Omental fat pad (tissue), 3 donors: ENCODE measurements at regions not wholly inside any gene's neighbourhood (a gene's known extent, or its start where the extent isn't known, plus 50 kb on each side); places are given as distances from the start of the nearest gene placed in this dataset.

Experiments used
- ATAC-seq: fragments of 150-250 bp; one replicate; pipeline ENCODE4 v1.9.1; 2016; ENCODE audit warnings: mild to moderate bottlenecking, moderate library complexity; ENCODE audit not compliant: low FRiP score
- DNase-seq: peaks from one replicate; pipeline ENCODE4 v3.0.0-alpha.2; 2019; ENCODE audit warnings: low spot score
- TF ChIP-seq, protein P1 (sequence below), 3 donors: fragments of 450-650 bp; IDR thresholded peaks; one replicate each; pipeline ENCODE4 v1.5.1; 2016 to 2017; ENCODE audit warnings: antibody characterized with exemption in 3 of 3, mild to moderate bottlenecking in 3 of 3, moderate library complexity in 2 of 3

DNA sequence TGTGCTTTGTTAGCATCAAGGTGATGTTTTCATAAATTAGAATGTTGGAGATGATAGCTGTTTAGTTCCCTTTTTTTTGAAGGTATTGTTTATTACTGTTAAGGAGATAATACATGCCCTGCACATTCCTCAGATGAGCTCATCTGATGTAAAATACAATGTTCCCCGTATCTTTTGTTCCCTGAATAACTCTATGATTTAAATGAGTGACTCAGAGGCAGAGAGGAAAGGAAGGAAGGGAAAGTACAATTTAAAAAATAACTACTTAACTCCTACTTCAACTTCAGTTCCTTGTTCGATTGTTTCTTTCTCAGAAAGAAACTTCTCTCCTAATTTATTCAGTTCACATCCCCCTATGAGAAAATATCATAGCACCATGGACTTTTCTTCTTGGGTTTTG is 208.7 kb downstream of the KCNE4 start:
- no peak for ATAC-seq
- TF ChIP-seq, protein P1, sequence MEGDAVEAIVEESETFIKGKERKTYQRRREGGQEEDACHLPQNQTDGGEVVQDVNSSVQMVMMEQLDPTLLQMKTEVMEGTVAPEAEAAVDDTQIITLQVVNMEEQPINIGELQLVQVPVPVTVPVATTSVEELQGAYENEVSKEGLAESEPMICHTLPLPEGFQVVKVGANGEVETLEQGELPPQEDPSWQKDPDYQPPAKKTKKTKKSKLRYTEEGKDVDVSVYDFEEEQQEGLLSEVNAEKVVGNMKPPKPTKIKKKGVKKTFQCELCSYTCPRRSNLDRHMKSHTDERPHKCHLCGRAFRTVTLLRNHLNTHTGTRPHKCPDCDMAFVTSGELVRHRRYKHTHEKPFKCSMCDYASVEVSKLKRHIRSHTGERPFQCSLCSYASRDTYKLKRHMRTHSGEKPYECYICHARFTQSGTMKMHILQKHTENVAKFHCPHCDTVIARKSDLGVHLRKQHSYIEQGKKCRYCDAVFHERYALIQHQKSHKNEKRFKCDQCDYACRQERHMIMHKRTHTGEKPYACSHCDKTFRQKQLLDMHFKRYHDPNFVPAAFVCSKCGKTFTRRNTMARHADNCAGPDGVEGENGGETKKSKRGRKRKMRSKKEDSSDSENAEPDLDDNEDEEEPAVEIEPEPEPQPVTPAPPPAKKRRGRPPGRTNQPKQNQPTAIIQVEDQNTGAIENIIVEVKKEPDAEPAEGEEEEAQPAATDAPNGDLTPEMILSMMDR (IDR thresholded peaks at IDR 0.05): no peak
- DNase-seq: no peak

DNA sequence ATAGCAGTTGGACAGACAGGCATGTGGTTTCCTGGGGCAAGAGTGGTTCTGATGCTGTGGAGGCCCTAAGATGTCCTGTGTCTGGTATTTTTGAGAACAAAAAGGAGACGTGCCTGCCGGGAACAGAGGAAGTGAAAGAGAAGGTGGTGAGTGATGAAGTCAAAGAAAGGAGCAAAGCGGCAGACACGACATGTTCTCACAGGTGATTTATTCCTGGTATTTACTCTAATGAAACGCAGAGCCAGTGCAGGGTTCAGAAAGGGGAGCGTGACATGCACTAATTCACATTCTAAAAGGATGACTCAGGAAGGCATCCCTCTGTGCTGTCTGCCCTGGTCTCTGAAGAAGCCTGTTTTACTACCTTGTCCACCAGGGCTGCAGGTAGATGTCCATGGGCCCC is 211.0 kb downstream of the KCNE4 start:
- TF ChIP-seq, protein P1 (IDR thresholded peaks at IDR 0.05): no peak

DNA sequence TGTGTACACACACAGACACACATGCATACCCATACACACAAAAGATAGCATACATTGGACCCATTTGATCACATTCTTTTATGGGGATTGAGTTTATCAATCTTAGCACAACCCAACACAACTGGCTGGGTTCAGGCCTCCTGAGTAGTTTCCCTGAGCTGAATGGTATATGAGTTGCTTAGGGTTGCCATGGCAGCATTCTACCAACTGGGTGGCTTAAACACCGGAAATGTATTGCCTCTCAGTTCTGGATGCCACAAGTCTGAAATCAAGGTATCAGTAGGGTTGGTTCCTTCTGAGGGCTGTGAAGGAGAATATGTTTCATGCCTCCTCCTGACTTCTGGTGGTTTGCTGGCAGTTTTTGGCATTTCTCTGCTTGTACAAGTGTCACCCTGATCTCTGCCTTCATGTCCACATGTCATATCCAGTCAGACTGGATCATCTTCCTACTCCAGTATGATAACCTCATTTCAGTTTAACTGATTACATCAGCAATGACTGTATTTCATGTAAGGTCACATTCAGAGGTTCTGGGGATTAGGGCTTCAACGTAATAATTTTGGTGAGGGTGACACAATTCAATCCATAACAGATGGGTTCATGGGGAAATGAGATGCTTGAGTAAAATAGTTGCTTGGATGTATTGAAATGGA is 212.7 kb downstream of the KCNE4 start:
- TF ChIP-seq, protein P1 (IDR thresholded peaks at IDR 0.05): no peak
- no peak for ATAC-seq
- no peak for DNase-seq

More for the DNA sequence above, 211.0 kb downstream of the KCNE4 start:
- DNase-seq: no peak
- no peak for ATAC-seq

DNA sequence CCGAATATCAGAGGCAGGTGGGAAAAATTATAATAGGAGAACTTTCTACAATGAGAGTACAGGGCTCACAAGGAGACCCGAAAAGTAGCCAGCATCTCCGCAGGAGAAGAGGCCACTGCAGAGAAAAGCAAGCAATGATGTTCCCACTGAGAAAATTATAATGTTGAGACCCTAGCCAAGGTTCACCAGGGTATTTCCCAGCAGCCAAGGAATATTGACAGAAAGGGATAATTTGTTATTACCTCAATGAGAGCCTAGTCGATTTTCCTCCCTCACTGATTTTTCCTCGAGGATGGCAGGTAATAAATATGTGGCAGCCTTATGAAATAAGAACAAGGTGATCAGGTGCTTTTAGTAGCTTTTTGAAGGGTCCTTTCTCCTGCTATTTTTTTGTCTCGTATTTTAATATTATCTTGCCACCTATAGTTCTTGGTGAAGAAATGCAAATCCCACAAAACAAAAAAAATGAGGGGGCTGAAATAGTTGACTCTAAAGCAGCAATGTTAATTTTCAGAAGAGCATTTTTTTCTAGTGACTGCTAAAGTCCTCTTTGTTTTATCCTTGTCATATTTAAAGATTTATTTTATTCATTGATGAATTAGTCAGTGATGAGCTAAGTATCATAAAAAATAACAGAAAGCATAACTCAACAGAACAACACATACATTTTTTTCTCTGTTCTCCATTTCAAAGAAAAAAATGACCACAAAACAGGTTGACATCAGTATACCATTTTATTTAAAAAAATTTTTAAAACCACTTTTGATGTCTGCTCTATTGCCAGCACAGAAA is 215.4 kb downstream of the KCNE4 start:
- ATAC-seq: no peak
- TF ChIP-seq, protein P1 (IDR thresholded peaks at IDR 0.05): no peak
- DNase-seq: no peak

DNA sequence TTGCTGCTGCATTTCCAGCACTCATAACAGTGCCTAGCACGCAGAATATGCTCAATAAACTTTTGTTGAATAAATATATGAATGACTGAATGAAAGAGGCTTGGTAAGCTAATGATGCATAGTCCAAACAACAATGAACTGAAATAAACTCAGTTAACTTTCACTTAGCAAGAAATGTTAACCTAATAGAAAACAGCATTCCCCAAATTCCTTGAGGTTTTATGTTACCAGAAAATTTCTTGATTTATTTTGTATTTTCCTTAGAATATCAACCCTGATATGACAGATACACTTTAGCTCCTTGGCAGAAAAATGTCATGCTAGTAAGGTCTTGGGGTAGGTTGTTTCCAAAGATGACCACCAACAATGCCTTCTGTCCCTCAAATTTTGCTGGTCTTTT is 217.4 kb downstream of the KCNE4 start:
- DNase-seq (no peak), ATAC-seq (no peak)
- TF ChIP-seq, protein P1 (IDR thresholded peaks at IDR 0.05): no peak

DNA sequence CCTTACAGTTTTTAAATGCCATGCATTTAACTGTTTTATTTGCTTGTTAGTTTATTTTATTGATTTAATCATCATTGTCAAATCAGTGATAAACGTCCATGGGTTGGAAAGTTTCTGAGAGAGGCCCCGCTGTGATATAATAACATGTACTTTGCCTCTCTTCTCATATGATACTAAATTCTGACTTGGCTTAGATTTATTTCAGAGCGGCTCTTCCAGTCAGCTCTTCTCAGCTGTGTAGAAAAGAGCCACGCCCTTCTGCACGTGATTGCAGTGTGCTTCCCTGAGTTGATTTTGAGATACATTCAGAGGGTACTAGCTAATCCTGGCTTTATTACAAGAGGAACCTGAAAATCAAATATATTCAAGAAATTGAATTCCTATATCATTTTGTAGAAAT is 218.6 kb downstream of the KCNE4 start:
- DNase-seq (no peak), ATAC-seq (no peak)
- TF ChIP-seq, protein P1 (IDR thresholded peaks at IDR 0.05): no peak

DNA sequence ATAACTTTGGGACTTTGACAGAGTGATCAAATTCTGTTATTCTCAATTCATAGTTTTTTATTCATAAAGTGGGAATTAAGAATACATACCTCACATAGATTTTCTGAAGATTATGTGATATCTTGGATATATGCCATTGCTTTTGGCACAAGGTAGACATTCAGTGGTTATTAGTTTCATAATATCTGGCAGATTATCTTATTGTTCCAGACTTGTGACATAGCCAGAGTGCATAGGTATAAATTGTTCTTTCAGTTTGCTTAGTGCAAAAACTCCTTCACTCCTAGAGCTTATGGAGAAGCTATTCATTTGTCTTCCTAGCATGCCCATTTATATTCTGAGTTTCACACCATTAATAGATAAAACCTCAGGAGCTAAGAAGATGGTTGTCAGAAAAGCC is 222.0 kb downstream of the KCNE4 start:
- ATAC-seq (no peak), DNase-seq (no peak)
- TF ChIP-seq, protein P1 (IDR thresholded peaks at IDR 0.05): no peak
